ENCODE measurements at regions not wholly inside any gene's neighbourhood (a gene's known extent, or its start where the extent isn't known, plus 50 kb on each side); places are given as distances from the start of the nearest gene placed in this dataset.
"Not testable (repeated sequence)": the region's sequence is repeated elsewhere in the genome, so short reads cannot be mapped to it uniquely, and the experiment has no call there.

GRCh38 chr5:164317676-164318075, 812.3 kb downstream of the MAT2B start:
- no peak for DNase-seq

GRCh38 chr5:164319161-164319560, 813.7 kb downstream of the MAT2B start:
- no peak for DNase-seq

- DNase-seq, result no peak
These were observed 818.8 kb downstream of the MAT2B start for GRCh38 chr5:164324239-164324638.

- DNase-seq, result no peak
These were observed 820.8 kb downstream of the MAT2B start for GRCh38 chr5:164326219-164326618.

- not testable (repeated sequence) for DNase-seq
These were observed 821.7 kb downstream of the MAT2B start for GRCh38 chr5:164327166-164327565.

- DNase-seq, result no peak
These were observed 827.2 kb downstream of the MAT2B start for GRCh38 chr5:164332349-164333196.

GRCh38 chr5:164335837-164336236, 830.4 kb downstream of the MAT2B start:
- DNase-seq, result no peak

- no peak for DNase-seq
These were observed 830.9 kb downstream of the MAT2B start for GRCh38 chr5:164336276-164336675.

- no peak for DNase-seq
These were observed 831.5 kb downstream of the MAT2B start for GRCh38 chr5:164336906-164337305.

- no peak for DNase-seq
These were observed 835.7 kb downstream of the MAT2B start for GRCh38 chr5:164341056-164341619.

GRCh38 chr5:164345173-164345849, 839.9 kb downstream of the MAT2B start:
- no peak for DNase-seq

- DNase-seq, result no peak
These were observed 840.4 kb downstream of the MAT2B start for GRCh38 chr5:164345853-164346252.

- DNase-seq, result no peak
These were observed 841.6 kb downstream of the MAT2B start for GRCh38 chr5:164346785-164347630.

GRCh38 chr5:164350236-164350635, 844.8 kb downstream of the MAT2B start:
- DNase-seq, result no peak

- DNase-seq, result no peak
These were observed 845.9 kb downstream of the MAT2B start for GRCh38 chr5:164351245-164351834.

GRCh38 chr5:164352695-164353094, 847.3 kb downstream of the MAT2B start:
- no peak for DNase-seq

- no peak for DNase-seq
These were observed 847.7 kb downstream of the MAT2B start for GRCh38 chr5:164353155-164353554.

- DNase-seq, result no peak
These were observed 848.8 kb downstream of the MAT2B start for GRCh38 chr5:164354139-164354751.

- DNase-seq, result no peak
These were observed 849.9 kb downstream of the MAT2B start for GRCh38 chr5:164355267-164355830.

GRCh38 chr5:164356790-164357189, 851.4 kb downstream of the MAT2B start:
- no peak for DNase-seq

GRCh38 chr5:164357395-164358033, 852.1 kb downstream of the MAT2B start:
- DNase-seq, result no peak

All from 8988T (cell line).